ENCODE measurements at regions not wholly inside any gene's neighbourhood (a gene's known extent, or its start where the extent isn't known, plus 50 kb on each side); places are given as distances from the start of the nearest gene placed in this dataset.

- H2AFZ ChIP-seq (ENCODE audit: low read depth, low read length), result no peak overlapping the region
- no peaks in the 10 kb centered on the region for H4K20me1 ChIP-seq (replicated peaks; ENCODE audit: control insufficient read depth, extremely low read depth, insufficient read depth, low read length)
- H3K27ac ChIP-seq (ENCODE audit: insufficient read depth, low read depth, low read length), result no peak overlapping the region
- no peaks in the 10 kb centered on the region for H3K4me1 ChIP-seq (ENCODE audit: control insufficient read depth, extremely low read depth, insufficient read depth, low read length)
- no peaks in the 10 kb centered on the region for H3K36me3 ChIP-seq (ENCODE audit: control insufficient read depth in 2 of 2, extremely low read depth in 1 of 2, insufficient read depth in 2 of 2, low read length in 2 of 2)
- H3K27me3 ChIP-seq (ENCODE audit: control insufficient read depth in 2 of 2, insufficient read depth in 2 of 2, low read length in 2 of 2), result no peaks in the 10 kb centered on the region
- intact Hi-C loops (cut with micrococcal nuclease) (no loop called here), dilution Hi-C loops (cut with MboI; ENCODE audit: extremely low pct_ligation_motif_present, low sequenced_read_pairs) (no loop called here)
- no peak overlapping the region for H3K4me2 ChIP-seq (ENCODE audit: insufficient read depth, low read length)
- H3K9me1 ChIP-seq (replicated peaks; ENCODE audit: control insufficient read depth, extremely low read depth, insufficient read depth, low read length), result no peaks in the 10 kb centered on the region
- no peak overlapping the region for H3K9ac ChIP-seq (replicated peaks; ENCODE audit: extremely low read depth, insufficient read depth, low read length)
- no peak for FAIRE-seq
- no peaks in the 10 kb centered on the region for H3K79me2 ChIP-seq (ENCODE audit: control insufficient read depth, insufficient read depth, low read length)
- no peaks in the 10 kb centered on the region for H3K9me3 ChIP-seq (replicated peaks; ENCODE audit: control insufficient read depth, insufficient read depth, low read length)
- TF ChIP-seq JUN (IDR thresholded peaks at IDR 0.05; ENCODE audit: borderline replicate concordance, insufficient read depth, insufficient read length, low read depth) (no peak), GATA2 (IDR thresholded peaks at IDR 0.05; ENCODE audit: insufficient read depth, insufficient read length, low read depth, low read length) (no peak), FOS (IDR thresholded peaks at IDR 0.05; ENCODE audit: borderline replicate concordance, insufficient read depth, low read length) (no peak), POLR2A (IDR thresholded peaks at IDR 0.05; ENCODE audit: low read depth, low read length) (no peak), EZH2 (IDR thresholded peaks at IDR 0.05; ENCODE audit: borderline replicate concordance, low read depth, low read length, severe bottlenecking) (no peak), MYC (IDR thresholded peaks at IDR 0.05; ENCODE audit: low read depth, low read length) (no peak)
- POLR2A ChIA-PET, result no interaction called here
- CTCF ChIA-PET, result no interaction called here
- DNase-seq (ENCODE audit: low read depth, low spot score), result no peak
- H3K4me3 ChIP-seq (replicated peaks in 1 of 3; ENCODE audit: insufficient read depth in 1 of 3, low read depth in 1 of 3, low read length in 3 of 3), result no peak overlapping the region
- BruUV-seq (replicated peaks), result no TSS peak
Measured at GRCh38 chr4:75344915-75345314, 169.3 kb downstream of the RCHY1 start.

GRCh38 chr4:75343333-75343732 lies 170.9 kb downstream of the RCHY1 start:
- intact Hi-C loops (cut with micrococcal nuclease) (no loop called here), dilution Hi-C loops (cut with MboI; ENCODE audit: extremely low pct_ligation_motif_present, low sequenced_read_pairs) (no loop called here)
- Histone ChIP-seq H3K4me3 (replicated peaks in 1 of 3; ENCODE audit: insufficient read depth in 1 of 3, low read depth in 1 of 3, low read length in 3 of 3) (no peak overlapping the region), H3K4me2 (ENCODE audit: insufficient read depth, low read length) (no peak overlapping the region), H3K27ac (ENCODE audit: insufficient read depth, low read depth, low read length) (no peak overlapping the region), H3K27me3 (ENCODE audit: control insufficient read depth in 2 of 2, insufficient read depth in 2 of 2, low read length in 2 of 2) (no peaks in the 10 kb centered on the region), H3K9ac (replicated peaks; ENCODE audit: extremely low read depth, insufficient read depth, low read length) (no peak overlapping the region), H3K79me2 (ENCODE audit: control insufficient read depth, insufficient read depth, low read length) (no peaks in the 10 kb centered on the region), H3K36me3 (ENCODE audit: control insufficient read depth in 2 of 2, extremely low read depth in 1 of 2, insufficient read depth in 2 of 2, low read length in 2 of 2) (no peaks in the 10 kb centered on the region), H3K9me3 (replicated peaks; ENCODE audit: control insufficient read depth, insufficient read depth, low read length) (no peaks in the 10 kb centered on the region), H4K20me1 (replicated peaks; ENCODE audit: control insufficient read depth, extremely low read depth, insufficient read depth, low read length) (no peaks in the 10 kb centered on the region), H3K4me1 (ENCODE audit: control insufficient read depth, extremely low read depth, insufficient read depth, low read length) (no peaks in the 10 kb centered on the region), H3K9me1 (replicated peaks; ENCODE audit: control insufficient read depth, extremely low read depth, insufficient read depth, low read length) (no peaks in the 10 kb centered on the region), H2AFZ (ENCODE audit: low read depth, low read length) (no peak overlapping the region)
- FAIRE-seq (no peak), DNase-seq (ENCODE audit: low read depth, low spot score) (no peak)
- CTCF ChIA-PET, result interaction anchor here (0.6 kb wide), 1 partner anchor 170 kb away, joined by 3 read pairs; no protein-coding TSS in a partner anchor
- no TSS peak for BruUV-seq (replicated peaks)
- POLR2A ChIA-PET, result no interaction called here
- TF ChIP-seq JUN (IDR thresholded peaks at IDR 0.05; ENCODE audit: borderline replicate concordance, insufficient read depth, insufficient read length, low read depth) (no peak), GATA2 (IDR thresholded peaks at IDR 0.05; ENCODE audit: insufficient read depth, insufficient read length, low read depth, low read length) (no peak), MAX (IDR thresholded peaks at IDR 0.05; ENCODE audit: insufficient read depth, insufficient read length) (no peak), FOS (IDR thresholded peaks at IDR 0.05; ENCODE audit: borderline replicate concordance, insufficient read depth, low read length) (no peak), POLR2AphosphoS5 (IDR thresholded peaks at IDR 0.05; ENCODE audit: insufficient read depth, low read depth, low read length) (no peak), POLR2A (IDR thresholded peaks at IDR 0.05; ENCODE audit: low read depth, low read length) (no peak)
- TF ChIP-seq, protein P1, sequence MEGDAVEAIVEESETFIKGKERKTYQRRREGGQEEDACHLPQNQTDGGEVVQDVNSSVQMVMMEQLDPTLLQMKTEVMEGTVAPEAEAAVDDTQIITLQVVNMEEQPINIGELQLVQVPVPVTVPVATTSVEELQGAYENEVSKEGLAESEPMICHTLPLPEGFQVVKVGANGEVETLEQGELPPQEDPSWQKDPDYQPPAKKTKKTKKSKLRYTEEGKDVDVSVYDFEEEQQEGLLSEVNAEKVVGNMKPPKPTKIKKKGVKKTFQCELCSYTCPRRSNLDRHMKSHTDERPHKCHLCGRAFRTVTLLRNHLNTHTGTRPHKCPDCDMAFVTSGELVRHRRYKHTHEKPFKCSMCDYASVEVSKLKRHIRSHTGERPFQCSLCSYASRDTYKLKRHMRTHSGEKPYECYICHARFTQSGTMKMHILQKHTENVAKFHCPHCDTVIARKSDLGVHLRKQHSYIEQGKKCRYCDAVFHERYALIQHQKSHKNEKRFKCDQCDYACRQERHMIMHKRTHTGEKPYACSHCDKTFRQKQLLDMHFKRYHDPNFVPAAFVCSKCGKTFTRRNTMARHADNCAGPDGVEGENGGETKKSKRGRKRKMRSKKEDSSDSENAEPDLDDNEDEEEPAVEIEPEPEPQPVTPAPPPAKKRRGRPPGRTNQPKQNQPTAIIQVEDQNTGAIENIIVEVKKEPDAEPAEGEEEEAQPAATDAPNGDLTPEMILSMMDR (IDR thresholded peaks at IDR 0.05; ENCODE audit: extremely low read depth in 1 of 2, insufficient read depth in 1 of 2, low read depth in 1 of 2, low read length in 2 of 2), result no peak

All from endothelial cell of umbilical vein (primary cell).